Stromal cell of bone marrow (primary cell): ENCODE measurements at regions not wholly inside any gene's neighbourhood (a gene's known extent, or its start where the extent isn't known, plus 50 kb on each side); places are given as distances from the start of the nearest gene placed in this dataset.

Source experiments
- DNase-seq: peaks from one replicate; pipeline ENCODE4 v3.0.0-alpha.2; 2012; ENCODE audit warnings: low read depth

DNA sequence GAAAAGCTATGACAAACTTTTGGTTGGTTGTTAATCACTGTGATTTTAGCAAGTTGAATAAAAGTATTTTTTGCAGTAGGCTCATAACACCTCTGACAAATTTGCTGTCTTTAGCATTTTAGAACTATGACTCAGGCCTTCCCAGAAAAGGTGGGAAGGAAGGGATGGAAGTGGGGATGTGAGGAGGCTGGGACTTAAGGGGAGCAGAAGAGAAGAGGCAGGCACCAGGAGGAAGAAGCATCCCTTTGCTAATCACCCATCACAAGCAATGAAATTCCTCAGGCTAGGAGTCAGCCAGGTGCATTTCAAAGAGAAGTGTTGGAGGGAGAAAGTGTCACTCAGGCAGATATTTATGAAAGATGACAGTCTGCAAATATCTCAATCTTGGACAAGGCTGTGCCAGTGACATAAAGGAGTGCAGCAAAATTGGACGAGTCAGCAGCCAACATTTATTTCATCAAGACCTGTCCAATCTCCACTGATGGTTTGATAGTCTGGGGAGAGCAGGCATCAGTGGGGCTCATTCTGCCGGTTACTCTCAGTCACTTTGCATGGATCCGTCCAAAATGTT, 337.3 kb upstream of the ARRDC4 start:
- DNase-seq = no peak

DNA sequence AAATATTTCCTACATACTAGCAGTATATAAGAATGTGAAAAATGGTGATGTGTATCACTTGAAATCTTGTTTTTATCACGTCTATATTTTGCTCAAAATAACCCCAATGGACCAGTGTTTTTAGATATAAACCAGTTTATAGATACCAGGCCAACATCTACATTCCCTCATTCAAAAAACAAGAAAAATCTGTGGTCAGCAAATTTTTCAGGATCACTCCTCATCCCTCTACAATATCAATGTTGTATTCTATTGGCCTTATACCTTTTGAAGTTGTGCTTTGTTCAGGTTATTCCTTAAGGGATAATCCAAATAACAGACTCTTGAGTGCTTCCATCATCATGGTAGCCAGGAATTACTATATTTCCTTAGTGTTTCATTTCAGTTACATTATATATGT, 332.9 kb upstream of the ARRDC4 start:
- no peak for DNase-seq

DNA sequence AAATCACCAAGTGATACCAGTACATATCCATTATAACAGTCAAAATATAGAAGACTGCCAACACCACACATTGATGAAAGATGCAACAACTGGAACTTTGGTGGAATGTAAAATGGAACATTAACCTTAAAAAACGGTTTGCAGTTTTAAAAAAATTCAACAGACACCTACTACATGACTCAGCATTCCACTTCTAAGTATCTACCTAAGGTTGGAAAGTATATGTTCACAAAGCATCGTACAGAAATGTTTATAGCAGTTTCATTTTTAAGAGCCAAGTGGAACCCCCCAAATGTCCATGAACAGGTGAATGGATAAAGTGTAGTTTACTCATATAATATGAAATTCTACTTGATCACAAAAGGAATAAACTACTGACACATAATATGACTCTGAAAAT, 314.7 kb upstream of the ARRDC4 start:
- no peak for DNase-seq

DNA sequence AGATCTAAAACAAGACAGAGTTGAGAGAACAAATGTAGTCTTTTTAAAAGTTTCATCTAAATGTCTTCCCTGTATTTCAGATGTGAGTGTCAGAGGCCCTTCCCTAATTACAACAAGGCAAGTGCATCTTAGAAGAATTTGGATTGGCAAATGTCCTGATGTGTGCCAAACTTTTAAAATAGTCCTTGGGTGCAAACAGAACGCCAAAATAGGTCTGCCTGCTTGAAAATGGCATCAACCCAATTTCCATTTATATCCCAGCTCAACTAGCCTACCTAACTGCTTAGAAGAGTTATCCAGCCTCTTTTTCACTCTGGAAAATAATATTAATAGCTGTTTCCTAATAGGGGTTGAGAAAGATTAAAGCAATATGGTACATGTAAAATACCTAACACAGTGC, 311.8 kb upstream of the ARRDC4 start:
- no peak for DNase-seq

DNA sequence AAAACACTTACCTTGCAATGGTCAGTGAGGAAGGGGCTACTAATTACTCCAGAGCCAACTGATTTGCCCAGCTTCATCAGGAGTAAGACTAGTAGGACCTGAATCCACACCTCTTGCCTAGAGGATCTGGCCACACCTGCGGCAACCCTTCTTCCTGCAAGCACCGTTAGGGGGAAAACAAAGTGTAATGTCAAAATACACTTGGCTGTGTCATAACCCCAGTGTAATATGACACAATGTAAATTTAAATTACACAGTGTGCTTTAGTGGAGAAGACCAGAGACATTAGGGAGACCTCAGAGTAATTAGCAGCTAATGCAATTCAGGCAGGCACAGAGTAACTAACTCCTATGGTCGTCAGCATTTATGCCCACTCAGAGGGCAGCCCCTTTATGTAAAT, 308.5 kb upstream of the ARRDC4 start:
- no peak for DNase-seq

DNA sequence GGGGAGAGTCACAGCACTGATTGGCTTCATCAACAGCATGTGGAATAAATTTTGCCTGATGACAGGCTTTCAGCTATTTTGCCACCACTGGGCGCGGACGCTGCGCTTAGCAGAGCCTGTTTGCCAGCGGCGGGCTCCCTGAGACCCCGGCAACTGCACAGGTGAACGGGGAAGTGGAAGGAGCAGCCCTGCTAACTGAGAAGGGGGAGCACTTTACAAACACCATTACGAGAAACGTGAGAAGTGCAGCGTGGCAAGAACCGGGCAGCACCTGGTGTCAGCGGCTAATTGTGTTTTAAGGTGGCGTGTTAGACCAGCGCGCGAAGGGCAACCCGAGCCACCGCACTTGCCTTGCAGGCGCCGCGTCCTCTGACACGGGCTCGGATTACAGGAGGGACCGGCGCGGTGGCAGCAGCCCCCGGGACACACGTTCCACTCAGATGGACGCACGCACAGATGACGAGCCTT, 307.8 kb upstream of the ARRDC4 start:
- no peak for DNase-seq

DNA sequence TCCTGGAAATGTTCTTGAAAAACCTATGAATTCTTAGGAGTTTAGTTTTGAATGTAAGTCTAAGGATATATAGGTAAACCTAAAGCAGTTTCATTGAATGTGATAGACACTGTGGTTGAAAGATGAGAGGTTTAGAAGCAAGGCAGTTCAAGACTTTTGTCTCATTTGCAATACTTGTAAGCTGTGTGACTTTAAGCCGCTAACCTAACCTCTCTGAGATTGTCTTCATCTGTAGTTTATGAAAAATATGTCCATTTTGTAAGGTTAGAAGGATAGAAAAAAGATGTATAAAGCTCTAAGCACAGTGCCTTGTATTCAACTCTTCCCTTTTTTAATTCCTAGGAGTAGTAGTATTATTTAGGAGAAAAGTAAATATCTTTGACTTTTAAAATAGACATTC, 306.6 kb upstream of the ARRDC4 start:
- DNase-seq = no peak

DNA sequence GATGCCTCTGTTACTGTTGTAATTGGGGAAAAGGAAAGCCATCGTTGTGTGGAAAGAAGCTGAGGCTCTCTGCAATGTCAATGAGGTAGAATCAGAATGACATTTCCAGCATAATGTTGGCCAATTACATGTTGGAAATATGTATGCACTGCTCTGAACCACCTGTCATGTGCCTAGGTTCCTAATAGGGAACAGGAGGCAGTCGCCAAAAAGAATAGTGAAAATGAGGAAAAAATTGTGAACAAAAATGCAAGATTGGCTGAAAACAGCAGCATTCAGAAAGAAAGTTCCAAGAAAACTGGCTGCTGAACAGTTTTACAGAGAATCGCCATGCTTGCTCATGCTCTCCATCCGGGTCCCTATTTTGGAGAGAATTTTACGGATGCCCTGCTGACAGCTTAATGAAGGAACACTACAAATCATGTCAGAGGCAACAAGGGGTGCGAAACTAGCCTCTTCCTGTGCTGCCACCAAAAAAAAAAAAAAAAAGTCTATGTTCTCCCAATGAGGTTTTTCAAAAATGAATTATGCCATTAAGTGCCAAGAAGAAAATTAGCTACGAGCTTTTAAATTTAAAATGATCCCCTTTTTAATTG, 305.9 kb upstream of the ARRDC4 start:
- no peak for DNase-seq

DNA sequence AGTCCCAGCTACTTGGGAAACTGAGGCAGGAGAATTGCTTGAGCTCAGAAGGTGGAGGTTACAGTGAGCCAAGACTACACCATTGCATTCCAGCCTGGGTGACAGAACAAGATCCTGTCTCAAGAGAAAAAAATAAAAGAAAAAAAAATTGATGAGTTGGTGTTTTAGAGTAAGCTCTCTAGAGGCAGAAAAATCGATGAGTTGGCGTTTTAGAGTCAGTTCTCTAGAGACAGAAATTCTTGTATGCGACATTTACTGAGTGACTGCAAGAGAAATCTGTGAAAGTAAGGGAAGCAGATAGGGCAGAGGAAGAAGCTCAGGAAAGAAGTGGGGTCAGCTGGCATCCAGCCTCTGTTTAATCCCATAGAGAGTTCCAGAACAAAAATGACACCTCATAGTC, 298.7 kb upstream of the ARRDC4 start:
- DNase-seq = no peak

DNA sequence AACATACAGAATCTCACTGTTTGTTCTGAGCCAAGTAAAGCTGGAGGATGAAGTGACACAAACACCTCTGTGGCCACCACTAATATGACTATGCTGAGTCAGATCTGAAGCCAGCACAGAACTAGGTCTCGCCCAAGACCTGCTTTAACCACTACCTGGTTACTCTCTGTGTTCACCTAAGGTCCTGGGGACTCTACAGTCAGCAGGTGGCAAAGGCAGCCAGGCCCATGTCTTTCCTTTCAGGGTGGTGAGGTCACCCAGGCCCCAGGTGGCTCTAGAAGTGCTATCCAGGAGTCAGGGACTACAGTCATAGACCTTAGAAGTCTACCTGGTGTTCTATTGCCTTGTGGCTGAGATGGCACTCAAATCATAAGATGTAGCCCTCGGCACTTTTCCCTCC, 287.9 kb upstream of the ARRDC4 start:
- DNase-seq = no peak

DNA sequence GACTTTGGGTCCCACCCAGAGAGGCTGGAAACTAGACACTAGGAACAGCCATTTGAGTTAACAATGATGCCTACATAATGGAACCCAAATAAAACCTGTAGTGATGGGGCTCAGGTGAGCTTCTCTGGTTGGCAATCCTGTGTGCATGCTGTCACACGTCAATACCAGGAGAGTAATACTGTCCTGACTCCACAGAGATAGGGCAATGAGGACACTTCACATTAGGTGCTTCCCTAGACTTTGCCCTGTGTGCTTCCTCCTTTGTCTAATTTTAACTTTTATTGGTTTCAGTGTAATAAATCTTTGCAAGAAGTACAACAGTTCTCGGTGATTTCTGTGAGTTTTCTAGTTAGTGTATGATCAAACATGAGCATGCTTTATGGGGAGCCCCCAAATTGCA, 281.8 kb upstream of the ARRDC4 start:
- no peak for DNase-seq

DNA sequence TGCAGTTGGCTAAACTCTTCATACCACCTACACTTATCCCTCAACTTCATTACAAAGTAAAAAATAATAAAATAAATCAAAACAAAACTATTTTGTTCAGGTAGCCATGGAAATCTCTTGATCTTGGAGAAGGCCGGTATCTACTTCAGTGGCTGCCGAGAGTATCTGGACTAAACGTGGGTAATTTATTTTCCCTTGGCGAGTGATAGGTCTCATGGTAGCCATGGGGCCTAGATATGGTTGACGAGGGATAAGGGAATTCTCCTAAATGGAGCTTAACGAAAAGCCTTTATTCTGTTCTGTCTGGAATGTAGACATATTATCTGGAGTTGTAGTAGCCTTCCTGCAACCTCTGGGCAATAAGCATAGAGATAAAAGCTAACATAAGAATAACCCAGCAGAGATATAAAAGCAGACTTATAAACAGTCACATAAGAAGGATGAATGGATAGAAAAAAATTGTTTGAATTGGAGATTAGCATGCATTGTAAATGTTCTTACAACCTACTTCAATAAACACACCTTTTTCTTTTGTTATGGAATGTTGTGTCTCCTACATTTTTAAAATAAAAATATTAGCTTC, 281.3 kb upstream of the ARRDC4 start:
- DNase-seq = no peak

DNA sequence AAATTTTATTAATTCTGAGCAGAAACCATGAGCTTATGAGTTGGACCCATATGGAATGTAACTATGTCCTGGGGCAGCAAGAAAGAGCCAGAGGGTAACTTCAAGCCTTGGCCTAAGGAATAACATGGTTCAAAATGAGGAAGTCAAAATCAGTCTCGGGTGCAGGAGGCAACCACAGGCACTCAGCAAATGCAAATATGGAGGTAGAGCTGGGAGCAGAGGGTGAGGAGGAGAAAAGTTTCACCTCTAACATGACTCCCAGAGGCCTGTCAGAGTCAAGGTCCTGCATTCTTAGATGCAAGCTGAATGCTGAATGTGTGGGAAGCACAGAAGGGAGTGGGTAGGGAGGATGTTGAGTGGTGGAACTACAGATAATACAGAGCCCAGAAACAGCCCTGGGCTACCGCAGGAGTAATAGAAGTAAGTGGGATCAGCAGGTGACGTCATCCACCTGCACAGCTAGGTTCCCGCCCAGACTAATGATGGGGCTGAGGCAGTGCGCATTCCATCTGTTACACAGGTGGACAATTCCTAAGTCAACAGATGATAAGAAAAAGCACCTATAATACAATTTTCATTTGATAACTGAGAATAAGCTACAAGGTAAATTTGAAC, 279.8 kb upstream of the ARRDC4 start:
- DNase-seq = no peak

DNA sequence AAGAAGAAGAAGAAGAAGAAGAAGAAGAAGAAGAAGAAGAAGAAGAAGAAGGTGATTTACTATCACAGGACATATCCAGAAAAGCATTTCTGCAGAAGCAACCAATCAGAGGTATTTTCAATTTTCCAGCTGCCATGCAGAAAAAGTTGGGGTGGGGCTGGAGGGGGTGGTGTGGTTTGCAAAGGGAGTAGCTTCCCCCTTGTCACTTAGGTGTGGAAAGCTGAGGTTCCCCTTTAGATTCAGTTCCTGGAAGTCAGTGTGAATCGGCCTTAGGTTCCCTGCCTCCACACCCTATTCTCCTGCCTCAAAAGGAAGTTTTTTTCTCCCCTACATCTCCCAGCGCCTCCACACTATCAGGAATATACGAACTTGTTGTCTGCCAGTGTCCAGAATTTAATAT, 276.7 kb upstream of the ARRDC4 start:
- DNase-seq = no peak

DNA sequence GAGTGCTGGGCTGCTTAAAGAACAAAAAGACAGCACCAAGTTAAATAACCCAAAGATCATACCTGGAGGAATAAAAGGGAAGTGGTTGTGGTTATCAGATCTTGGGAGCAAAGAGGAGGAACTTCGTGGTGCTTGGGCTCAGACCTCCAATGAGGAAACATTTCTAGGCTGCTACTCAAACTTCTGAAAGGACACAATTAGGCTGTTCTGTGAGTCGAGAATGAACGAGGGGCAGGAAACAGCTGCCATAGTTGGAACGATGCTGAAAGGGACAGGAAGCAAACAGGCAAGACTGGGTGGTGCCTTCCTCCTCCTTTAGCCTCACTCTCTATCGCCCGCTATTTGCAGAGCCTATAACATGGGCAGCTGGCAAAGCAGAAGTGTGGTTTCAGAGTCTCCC, 276.3 kb upstream of the ARRDC4 start:
- no peak for DNase-seq

DNA sequence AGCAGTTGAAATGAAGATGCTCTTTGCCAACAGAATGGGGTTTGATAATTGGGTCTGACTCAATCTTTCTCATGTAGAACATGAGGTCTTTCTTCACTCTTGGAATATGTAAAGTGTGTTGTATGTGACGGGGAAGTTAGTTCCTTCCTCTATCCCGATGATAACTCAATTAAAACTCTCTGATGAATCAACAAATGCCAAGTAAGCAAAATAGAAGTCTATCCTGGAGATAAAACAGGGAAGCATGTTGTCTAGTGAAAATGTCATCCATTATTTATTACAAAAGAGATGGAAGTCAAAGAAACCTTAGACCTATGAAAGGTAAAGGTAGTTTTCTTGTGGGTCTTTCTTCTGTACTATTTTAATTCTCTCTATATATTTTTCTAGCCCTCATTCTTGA, 274.2 kb upstream of the ARRDC4 start:
- no peak for DNase-seq

DNA sequence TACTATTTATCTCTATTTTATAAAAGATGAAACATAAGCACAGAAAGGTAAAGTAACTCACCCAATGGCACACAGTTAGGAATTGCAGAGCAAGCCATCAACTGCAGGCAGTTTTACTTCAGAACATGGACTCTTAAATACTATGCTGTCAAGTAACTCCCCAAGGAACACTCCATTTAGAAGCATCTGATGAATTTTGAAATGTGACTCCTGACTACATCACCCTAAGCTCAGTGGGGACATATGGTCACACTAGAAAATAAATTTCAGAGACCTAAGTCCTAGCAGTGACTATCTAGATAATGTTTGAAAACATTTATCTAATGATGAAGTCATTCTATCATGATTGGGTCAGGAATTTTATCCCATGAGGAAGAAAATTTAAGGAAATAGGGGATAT, 272.8 kb upstream of the ARRDC4 start:
- no peak for DNase-seq

DNA sequence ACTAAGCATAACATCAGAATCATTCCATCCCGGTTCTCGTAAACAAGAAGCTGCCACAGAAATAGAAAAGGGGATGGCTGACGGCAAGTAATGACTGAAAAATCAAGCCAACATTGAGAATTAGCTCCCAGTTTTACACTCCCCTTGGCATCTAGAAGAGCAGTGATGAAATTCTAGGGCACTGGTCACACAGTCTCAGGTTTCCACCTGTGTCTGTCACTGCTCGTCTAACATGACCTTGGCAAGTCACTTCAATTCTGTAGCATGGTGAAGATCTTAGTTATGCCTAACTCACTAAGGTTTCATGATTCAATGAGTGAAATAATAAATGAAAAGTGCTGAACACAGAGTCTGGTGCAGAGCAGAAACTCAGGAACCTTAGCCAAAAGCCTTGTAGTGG, 272.3 kb upstream of the ARRDC4 start:
- no peak for DNase-seq

DNA sequence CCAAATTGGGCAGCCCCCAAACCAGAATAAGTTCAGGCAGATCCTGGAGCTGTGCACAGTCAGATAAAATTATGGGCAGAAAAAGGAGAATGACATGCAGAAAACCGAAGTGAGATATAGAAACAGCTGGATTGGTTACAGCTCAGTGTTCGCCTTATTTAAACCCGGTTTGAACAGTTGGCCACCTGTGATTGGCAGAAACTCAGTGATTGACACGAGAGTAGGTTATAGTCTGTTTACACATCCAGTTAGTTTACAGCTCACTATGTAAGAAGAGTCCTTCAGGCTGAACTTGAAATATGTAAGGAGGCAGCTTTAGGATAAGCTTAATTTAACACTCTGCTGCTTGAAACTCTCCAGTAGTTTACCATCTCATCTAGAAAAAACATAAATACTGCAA, 271.6 kb upstream of the ARRDC4 start:
- DNase-seq = no peak

DNA sequence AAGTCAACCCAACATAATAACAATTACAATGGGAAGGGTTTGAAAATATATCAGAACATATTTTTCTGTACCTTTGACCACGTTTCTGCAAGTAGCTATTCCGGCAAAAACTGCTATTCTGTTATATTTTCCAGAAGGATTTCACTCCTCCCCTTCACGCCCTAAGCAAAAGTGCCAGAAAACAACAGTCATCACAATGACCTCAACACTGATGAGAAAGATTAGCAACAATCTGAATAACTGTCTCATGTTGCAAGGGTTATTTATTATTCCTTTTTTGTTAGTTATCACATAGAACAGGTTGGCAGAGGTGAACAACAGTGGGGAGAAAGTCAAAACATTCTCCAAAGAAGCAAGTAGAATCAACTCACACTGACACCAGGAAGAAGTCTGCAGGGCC, 269.4 kb upstream of the ARRDC4 start:
- no peak for DNase-seq

DNA sequence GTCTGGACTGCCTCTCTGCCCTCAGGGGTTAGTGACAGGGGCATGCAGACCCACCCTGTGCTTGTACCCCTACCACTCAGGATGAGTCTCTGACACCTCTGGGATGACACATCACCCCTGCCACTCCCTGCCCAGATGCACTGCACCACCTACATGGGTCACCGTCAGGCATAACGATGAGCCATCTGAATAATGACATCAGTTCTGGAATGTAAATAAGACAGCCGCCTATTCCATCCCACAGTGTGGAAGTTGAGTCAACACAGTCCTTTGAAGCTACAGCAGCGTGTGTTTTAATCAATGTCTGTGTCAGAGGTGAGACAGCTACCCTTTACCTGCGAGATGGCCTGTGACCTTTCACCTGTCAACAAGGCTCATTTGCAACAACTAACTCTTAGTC, 268.7 kb upstream of the ARRDC4 start:
- DNase-seq = no peak

DNA sequence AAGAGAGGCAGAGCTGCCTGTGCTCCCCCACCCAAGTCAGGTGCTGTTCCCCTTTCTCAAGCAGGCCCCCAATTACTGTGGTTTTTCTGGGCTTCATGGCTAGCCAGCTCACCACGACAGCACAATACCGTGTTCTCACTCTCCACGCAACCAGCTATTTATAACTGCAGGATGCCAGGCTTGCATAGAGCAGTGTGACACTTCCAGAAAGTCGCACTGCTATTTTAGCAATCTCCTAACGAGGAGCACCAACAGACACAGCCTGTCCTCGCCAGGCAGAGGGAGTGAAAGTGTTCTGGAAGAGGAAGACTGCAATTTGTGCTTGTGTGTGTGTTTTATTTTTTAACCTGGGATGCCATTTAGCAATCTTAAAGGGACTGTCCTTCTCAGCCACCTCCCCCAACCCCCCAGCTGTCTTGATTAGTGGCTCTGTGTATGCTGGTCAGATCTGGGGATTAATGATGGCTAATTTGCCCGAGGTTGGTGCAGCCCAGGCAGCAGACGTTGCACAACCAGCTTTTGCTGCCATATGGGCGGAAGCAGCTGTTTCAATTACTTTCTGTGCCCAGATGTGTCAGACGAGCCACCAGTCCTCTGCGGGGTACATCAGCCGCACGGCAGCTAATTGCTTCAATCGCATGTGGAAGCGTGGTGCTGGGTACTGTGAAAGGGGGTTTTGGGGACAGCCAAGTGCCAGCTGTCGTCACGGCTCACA, 268.0 kb upstream of the ARRDC4 start:
- DNase-seq = no peak

DNA sequence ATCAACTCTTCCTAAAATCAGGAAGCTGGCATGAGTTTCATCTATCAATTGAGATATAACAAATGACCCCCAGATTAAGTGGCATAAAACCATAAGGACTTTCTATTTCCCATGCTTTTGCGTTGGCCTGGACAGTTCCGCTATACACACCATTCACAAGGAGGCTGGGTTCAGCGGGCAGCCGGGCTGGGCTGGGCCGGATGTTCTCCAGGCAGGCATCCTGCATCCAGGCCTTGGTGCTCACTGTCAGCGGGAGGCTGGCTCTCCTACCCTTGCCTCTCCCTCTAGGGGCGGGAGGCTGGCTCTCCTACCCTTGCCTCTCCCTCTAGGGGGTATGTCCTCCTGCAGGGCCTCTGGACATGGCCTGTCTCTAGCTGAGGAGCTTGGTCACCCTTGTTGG, 266.0 kb upstream of the ARRDC4 start:
- DNase-seq = no peak
